ENCODE measurements at regions not wholly inside any gene's neighbourhood (a gene's known extent, or its start where the extent isn't known, plus 50 kb on each side); places are given as distances from the start of the nearest gene placed in this dataset.

- TF ChIP-seq, protein P1, sequence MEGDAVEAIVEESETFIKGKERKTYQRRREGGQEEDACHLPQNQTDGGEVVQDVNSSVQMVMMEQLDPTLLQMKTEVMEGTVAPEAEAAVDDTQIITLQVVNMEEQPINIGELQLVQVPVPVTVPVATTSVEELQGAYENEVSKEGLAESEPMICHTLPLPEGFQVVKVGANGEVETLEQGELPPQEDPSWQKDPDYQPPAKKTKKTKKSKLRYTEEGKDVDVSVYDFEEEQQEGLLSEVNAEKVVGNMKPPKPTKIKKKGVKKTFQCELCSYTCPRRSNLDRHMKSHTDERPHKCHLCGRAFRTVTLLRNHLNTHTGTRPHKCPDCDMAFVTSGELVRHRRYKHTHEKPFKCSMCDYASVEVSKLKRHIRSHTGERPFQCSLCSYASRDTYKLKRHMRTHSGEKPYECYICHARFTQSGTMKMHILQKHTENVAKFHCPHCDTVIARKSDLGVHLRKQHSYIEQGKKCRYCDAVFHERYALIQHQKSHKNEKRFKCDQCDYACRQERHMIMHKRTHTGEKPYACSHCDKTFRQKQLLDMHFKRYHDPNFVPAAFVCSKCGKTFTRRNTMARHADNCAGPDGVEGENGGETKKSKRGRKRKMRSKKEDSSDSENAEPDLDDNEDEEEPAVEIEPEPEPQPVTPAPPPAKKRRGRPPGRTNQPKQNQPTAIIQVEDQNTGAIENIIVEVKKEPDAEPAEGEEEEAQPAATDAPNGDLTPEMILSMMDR (IDR thresholded peaks at IDR 0.05; ENCODE audit: low read depth, low read length, poor library complexity, severe bottlenecking), result no peak
- TF ChIP-seq EZH2phosphoT487 (IDR thresholded peaks at IDR 0.05; ENCODE audit: borderline replicate concordance, low read length), result no peak
Observed at GRCh38 chr5:17395106-17395880, 102.7 kb upstream of the TAF11L2 start.

Measured in DOHH2 (cell line).